Glomerular visceral epithelial cell (primary cell): ENCODE measurements at regions not wholly inside any gene's neighbourhood (a gene's known extent, or its start where the extent isn't known, plus 50 kb on each side); places are given as distances from the start of the nearest gene placed in this dataset.
"Not testable (repeated sequence)": the region's sequence is repeated elsewhere in the genome, so short reads cannot be mapped to it uniquely, and the experiment has no call there.

ENCODE experiments used
- DNase-seq: peaks from one replicate; pipeline ENCODE4 v3.0.0-alpha.2; 2016; ENCODE audit errors: extremely low spot score

DNA sequence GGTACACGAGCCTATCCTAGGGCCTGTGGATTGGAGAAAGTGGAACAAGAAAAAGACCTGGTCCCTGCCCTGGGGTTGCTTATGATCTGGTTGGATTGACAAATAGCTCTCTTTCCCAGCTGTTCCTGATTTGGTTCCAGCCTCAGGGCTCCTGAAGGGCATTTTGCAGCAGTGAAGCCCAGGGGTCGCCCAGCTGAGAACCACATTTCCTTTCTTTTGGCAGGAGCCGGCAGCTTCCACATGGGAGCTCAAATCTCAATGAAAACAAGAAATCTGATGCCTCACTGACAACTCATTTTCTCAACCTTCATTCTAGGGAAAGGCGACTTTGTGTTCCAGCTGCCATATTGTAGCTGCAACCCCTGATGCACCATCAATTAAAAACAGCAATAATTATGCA lies 140.6 kb upstream of the CADM1 start:
- no peak for DNase-seq

DNA sequence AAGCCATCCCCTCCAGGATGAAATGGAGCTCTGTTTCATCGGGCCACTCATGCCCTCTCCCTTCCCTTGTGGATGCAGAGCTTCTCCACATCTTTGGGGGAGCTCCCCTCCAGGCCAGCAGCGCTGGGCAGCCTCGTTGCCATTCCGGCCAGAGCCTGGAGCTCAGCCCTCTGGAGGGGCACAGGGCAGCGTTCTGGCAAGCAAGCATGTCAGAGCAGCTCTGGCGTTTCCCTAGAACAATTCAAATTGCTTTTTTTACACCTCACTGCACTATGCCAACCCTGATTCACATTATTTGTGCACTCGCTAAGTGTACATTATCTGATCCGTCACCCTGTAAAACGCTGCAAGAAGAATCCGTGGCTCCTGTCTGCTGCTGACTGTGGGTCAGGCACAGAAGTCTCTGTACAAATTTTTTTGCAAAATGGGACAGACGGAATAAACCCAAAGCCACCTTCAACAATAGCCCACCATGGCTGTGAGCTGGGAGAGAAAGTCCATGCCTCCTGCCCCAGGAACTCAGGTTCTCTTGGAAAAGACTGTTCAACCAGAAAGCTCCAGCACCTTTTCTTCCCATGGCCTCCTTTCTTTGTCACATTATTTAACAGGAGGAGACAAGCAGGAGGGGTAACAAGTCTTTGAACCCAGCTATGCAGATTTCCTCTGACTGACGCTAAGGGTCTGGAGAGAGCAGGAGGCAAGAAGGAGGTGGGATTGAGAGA lies 139.5 kb upstream of the CADM1 start:
- DNase-seq = peak; percentile 6

DNA sequence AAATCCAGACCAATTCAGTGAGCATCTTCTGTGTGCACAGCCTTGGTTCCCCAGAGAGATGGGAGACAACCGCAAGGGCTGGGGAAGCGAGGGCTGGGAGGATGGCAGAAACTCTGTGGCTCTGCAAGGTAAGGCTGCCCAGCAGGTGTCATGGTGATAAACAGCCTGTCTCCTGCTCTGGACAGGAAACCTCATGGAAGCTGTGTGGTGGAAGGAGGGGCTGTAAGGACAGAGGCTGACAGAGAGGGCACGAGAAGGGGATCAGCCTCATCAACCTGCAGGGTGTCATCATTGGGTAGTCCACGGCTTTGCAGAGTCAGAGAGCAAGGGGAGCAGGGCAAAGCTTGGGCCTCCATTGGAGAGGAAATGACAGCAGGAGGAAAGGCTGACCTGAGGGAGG lies 138.4 kb upstream of the CADM1 start:
- no peak for DNase-seq

DNA sequence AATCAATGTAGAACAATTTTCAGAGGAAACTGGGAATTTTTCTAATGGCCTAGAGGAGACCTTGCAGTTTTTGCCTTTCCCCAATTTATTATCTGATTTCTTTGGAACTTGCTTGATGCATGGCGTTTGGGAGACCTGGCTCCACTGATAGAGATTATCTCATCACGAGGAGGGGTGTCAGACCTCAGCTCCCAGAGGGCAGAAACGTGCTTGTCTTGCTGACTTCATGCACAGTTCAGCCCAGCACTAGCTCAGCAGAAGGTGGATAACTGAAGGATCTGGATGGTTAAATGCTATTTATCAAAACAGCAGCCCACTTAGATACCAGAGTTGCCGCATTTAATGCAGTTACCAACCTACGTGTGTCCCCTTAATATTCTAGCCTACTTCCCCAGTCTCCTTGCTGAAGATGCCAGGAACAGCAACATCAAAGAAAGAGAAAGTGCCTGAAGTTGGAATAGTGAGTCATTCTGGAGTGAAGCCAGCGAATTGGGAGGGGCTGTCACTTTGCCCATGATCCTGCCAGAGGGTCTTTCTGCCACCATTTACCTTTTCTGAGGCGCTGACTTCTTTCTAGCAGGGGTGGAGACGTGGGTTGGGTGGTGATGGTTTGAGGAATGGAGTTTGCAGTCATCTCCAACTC lies 133.5 kb upstream of the CADM1 start:
- no peak for DNase-seq

DNA sequence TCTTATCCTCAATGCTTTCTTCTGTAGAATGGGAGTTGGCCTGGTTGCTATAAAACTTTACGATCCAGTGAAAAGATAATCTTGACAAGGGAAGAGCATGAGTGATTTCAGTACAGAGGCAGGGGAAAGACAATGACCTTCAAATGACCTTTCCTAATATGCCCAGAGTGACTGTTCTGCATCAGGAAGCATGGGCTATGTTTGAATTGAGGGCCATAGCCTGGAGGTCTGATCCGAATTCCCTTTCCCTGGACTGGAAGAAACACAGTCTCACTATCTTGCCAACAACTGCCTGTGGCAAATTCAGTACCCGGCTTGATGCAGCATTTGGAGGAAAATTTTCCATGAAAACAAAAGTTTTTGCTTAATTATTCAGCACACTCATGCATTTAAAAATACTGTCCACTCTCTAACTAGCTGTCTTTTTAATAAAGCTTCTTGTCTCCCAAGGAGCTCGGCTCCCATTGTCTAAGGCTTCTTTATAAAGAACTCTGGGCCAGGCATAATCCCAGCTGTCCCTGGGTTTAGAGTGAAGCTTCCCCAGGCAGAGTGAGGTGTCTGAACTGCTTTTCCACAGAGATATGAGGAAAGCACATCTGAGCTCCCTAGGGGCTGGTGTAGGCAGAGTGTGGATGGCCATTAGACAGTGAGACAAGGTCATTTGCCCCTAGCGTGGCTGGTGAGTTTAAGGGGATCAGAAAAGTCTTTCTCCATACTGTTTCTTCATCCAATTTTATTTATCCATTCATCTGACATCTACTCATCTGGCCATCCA lies 132.7 kb upstream of the CADM1 start:
- DNase-seq = no peak

DNA sequence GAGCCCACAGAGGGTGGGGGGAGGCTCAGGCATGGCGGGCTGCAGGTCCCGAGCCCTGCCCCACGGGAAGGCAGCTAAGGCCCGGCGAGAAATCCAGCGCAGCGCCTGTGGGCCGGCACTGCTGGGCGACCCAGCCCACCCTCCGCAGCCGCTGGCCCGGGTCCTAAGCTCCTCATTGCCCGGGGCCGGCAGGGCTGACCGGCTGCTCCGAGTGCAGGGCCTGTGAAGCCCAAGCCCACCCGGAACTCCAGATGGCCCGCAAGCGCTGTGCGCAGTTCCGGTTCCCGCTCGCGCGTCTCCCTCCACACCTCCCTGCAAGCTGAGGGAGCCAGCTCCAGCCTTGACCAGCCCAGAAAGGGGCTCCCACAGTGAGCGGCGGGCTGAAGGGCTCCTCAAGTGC lies 129.8 kb upstream of the CADM1 start:
- not testable (repeated sequence) for DNase-seq

DNA sequence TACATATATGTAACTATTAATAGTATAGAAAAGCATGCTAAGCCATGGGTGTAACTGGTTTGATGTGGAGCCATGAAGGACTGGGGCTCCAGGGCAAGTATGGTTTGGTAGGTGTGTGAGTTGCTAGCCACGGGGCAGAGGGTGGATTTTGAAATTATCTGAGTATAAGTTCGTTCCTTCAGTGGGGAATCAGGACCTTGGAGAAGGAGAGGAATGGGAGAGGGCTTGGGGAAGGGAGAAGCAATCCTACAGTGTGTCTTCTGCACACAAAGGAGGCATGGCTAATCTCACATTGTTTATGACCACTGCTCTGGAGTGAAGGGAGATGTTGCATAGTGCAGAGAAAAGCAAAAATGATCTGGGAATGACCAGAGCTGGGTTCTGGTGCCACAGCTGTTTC lies 127.8 kb upstream of the CADM1 start:
- DNase-seq = no peak

DNA sequence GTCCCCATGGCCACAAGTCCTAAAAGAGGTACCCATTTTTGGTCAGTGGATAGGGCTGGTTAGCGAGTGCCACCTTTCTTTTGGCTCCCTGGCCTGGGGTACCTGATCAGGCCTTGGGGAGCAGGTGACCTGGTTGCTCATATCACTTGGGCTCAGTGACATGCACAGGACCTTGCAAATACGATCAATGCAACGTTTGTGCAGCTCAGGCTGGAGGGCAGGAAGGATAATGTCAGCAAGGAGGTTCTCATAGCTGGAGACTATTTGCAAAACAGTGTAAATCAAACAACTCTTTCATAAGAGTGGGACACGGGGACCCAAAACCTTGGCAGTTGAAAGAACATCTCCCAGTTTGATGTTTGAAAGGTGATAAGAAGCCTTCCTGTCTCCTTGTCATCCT lies 127.4 kb upstream of the CADM1 start:
- no peak for DNase-seq

DNA sequence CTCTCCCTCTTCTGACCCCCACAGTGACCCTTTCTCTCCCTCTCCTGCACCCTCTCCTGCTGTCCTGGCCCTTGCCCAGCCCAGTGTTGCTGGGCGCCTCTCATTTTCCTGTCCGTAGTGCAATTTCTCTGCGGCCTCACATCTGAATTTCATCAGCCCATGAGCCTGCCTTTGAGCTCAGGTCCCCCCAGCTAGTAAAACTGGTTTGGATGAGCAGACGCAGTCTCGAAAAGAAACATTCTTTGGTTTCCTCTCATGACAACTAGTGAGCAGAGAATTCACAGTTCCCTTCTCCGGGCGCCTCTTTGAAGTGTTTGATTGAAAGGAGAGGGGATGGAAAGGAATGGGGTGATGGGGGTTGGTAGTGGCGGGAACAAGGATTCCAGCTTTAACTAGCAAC lies 126.0 kb upstream of the CADM1 start:
- DNase-seq = no peak

DNA sequence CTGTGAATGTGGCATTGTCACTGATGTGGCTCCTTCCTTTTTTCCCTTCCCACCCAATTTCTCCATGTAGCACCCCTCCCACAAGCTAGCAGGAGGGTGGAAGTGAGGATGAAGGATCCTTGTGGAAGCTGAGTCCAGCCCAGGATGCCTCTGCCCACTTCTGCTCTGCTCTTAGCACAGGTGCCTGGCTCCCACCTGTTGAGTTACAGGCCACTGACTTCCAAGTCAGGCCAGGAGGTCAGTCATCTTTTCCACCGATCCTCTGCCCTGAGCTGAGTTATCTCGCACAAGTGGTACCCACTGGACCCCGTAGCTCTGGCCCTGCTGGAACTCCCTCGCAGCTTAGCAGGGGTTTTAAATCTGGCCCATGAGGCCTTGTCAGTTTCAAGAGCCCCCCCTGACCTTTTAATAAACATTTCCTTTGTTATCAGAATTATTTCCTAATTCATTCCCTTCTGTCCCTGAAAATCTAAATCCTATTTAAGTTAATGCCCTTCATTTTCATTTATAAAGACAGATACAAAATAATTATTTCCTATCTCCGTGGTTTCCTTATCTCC lies 125.3 kb upstream of the CADM1 start:
- DNase-seq = no peak

DNA sequence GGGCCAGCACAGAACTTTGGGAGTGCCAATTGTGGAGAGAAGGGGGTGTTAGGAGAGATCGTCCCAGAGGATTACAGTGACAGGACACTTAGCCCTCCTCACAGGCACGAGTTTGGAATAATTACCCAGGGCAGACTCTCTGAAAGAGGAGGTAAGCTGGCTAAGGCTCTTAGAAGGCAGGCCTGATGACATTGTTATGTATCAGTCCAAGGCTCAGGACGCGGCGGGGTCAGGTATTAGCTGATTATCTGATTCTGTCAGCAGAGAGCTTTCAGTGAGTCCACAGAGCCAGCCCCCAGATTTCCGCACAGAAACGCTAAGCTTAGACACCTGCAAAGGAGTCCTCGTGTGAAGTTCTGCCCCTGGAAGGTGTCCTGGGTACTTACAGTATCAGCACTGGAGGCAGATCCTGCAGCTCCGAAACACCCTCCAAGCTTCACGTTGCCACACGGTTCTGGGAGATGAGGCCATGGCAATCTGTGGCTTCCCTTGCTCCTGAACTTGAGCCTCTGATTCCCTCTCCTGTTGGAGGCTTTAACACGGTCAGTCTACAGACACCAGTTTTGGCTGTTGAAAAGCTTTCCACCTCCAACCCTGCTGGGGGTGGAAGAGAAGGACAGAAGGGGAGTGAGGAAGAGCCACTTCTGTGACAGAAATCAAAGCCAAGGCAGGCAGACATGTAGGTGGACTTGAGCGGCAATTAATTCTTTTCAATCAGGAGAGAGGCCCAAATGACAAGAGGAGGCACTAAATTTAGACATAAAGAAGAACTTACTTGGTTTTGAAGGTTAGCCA lies 123.6 kb upstream of the CADM1 start:
- no peak for DNase-seq

DNA sequence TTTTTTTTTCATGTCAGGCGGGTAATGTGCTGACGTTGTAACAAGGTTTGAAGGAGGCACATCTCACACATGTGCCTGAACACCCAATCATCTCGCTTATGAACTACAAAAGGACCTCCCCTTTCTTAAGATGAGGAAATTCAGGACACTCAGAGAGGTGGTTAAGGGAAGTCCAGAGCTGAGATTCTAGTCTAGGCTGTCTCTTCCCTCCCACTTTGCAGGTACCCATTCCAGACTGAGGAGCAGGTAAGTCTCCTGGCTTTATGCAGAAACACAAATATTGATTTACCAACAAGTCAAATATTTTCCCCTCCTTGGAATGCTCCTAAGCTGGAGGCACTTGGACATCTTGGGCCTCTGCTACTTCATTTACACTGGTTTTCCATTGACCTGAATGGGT lies 122.9 kb upstream of the CADM1 start:
- no peak for DNase-seq

DNA sequence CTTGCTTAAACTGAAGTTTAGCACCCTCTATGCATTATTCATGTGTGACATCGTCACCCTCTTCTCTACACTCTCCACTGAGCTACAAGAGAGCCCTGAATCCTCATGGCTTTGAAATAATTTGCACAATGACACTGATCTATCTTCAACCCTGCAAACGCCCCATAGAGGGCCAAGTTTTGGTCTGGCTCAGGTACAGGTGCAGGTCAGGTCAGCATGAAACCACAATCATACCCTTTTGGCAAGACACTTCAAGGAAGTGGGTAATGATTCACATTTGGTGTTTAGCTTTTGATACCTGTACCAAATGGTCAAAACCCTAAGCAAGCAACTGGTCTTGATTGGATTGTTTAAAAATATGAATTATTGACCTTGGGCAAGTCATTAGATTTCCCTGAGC lies 122.2 kb upstream of the CADM1 start:
- DNase-seq = no peak

DNA sequence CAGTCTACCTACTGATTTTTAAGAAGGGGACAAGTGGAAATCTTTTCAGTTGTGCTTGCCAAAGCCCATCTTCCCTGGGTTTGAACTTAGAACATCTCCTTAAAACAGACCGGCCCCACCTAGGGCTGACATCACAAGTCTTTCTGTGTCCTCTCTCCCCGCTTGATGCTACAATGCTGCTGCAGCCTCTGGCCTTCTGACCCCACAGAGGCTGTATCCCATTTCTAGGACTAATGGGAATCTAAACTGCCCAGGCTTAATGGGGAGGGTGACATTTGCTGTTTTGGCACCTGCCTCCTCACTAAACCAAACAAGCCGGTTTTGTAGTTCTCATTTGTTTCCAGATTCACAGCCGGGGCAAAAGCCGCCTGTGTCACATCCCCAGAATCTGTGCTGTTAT lies 121.3 kb upstream of the CADM1 start:
- DNase-seq = no peak

DNA sequence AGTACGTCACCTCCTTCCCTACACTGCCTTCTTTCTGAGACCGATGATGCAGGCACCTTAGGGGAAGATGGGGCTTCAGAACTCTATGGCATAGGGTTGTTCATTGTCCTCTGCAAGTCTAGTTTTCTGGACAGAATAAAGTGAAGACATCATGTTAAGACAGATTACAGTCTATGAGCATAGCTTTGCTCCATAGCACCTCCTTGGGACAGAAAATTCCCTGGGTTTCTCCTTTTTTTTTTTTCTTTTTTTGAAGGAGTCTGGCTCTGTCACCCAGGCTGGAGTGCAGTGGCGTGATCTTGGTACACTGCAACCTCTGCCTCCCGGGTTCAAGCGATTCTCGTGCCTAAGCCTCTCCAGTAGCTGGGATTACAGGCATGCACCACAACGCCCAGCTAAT lies 119.8 kb upstream of the CADM1 start:
- DNase-seq = no peak

DNA sequence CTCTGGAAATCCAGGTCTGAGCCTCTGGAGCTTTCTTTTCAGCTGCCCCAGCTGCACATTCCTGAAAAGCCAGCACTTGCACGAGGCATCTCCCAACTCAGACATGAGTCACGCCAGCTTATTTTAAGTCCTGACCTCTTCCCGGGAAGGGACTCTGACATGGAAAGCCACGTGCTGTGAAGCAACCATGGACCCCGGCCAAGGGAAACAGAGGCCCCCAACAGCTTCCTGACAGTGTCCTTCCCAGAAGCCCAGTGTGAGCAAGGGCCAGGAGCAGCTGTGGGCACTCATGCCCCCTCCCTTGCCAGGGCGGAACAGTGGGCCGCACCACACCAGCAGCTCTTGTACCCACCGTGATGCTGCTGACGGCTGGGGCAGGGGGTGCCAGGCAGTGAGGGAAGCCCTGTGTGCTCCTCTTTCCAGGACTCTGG lies 118.8 kb upstream of the CADM1 start:
- peak; percentile 94 for DNase-seq

DNA sequence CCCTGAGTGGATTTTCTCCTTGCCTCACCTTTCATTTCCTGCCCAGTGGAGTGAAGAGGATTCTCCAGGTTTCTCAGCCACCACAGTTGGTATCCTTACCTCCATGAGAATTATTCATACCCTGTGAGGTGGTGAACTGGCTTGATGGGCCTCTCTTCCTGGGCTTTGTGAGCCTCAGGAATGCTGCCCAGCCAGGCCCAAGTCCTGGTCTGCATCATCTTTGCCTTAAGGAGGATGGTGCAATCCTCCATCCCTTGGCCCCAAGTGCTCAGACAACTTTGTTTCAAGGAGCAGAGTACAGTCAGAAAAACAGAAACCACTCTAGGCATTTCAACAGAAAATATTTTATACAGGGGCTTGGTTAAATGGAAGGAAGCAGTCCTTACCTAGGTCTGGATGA lies 114.2 kb upstream of the CADM1 start:
- peak; percentile 14 for DNase-seq

DNA sequence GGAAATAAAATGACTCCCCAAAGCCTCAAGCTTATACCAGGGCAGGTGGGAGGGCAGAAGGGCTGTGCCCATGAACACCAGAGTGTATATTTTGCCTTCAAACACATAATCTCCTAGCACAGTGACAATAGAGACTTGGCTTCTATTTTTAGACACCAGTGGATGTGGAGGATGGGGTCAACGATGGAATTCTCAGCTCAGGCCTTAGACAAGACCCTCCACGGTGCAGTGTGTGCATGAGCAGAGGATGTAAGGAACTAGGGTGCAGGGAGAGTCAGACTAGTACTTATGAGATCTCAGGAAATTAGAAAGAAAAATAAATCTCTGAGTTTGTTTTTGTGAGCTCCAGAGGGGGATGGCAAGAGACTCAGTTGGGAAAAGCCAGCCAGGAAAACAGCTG lies 113.6 kb upstream of the CADM1 start:
- no peak for DNase-seq

DNA sequence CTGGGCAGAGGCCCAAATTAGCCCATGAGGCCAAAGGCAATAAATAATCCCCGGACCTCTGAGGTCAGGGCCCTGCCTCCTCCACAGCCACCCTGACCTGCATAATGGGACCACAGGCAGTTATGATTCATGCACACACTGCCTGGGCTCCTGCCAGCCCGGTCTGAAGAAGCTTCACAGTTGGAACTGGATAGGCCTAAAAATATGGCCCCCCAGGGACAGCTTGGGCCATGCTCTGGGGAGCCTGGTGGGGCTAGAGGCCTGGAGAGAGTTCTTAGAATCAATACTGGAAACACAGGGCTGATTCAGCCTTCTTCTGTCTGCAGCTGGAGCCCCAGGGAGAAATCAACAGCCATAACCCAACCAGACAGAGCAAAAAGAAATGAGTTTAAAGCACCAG lies 112.8 kb upstream of the CADM1 start:
- DNase-seq = peak; percentile 93

DNA sequence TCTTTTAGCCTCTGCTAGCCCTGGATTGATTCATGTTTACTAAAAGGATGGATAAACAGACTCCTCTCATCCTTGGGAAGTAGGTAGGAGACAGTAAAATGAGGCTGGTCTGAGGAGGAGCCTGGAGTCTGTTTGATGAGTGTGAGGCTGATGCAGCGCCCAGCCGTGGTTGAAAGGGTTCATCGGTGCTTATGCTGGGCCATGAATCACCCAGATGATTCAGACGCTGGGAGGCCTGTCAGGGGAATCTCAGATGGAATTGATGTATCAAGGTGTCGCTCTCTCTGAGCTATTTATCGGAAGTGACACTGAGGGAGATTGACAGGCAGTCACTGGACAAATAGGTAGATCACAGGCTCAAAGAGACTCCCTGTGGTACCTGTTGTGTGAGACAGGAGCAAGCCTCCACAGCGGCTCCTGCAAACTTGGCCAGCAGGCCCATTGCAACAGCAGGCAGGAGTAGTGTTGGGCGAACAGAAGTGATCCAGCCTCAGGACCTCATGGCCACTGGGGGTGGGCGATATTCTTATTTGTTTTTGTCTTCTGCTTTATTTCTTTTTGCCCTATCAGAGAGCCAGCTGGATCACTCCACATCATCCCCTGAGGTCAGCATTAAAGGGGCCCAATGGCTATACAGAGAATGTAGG lies 109.9 kb upstream of the CADM1 start:
- DNase-seq = peak; percentile 72

DNA sequence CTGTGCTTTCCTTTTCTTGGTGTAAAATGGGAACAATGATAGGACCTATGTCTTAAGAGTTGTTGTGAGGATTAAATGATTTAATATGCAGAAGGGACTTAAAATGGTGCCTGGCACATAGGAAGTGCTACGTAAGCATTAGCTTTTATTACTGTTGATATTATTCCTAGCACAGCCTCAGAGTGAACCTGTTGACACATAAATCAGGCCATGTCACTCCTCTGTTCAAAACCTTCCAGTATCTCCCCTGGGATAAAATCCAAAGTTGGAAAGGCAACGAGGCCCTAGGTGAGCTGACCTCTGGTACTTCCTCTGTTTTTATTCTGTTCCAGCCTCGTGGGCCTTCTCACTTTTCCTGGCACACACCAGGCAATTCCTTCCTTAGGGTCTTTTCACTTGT lies 108.8 kb upstream of the CADM1 start:
- no peak for DNase-seq
